ENCODE measurements at regions not wholly inside any gene's neighbourhood (a gene's known extent, or its start where the extent isn't known, plus 50 kb on each side); places are given as distances from the start of the nearest gene placed in this dataset.

DNA sequence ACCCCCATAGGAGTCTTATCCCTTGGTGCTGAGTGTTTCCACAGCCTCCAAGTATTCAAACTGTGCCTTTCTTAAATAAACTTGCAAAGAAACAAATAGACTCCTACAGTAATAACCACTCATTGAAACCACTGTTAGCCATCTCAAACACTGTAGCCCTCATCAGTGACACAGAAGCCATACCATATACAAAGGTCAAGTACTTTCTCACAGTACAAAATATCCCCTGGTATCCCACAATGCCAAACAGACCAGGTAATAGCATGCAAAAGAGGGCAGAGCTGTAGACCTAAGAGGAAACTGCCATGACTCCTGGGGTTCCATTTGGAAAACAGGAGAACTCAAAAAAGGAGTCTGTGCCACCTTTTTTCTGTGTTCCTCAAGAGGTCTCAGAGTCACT is 173.8 kb upstream of the PPP1R2C start:
- TF ChIP-seq SUZ12 (IDR thresholded peaks at IDR 0.05; ENCODE audit: extremely low read depth, insufficient read depth, insufficient read length), result no peak
- TF ChIP-seq YY1 (IDR thresholded peaks at IDR 0.05; ENCODE audit: insufficient read depth, insufficient read length), result no peak
- no peak for TF ChIP-seq ZNF274 (IDR thresholded peaks at IDR 0.05; ENCODE audit: low read depth, low read length)

All from NT2/D1 (cell line).